Effector memory CD8-positive, alpha-beta T cell (primary cell): ENCODE measurements at regions not wholly inside any gene's neighbourhood (a gene's known extent, or its start where the extent isn't known, plus 50 kb on each side); places are given as distances from the start of the nearest gene placed in this dataset.

Experiments
- ATAC-seq: fragments of 150-1000 bp; cut with Tn5 transposase; replicated peaks from 2 replicates; pipeline ENCODE4 v1.10.0; 2021; ENCODE audit warnings: mild to moderate bottlenecking, moderate library complexity
- DNase-seq, 3 experiments: peaks; one replicate each; pipeline ENCODE4 v3.0.0; 2021
- H3K27ac Mint-ChIP-seq, 2 donors: one replicate each; pipeline ENCODE4 v1.8.0; 2022; ENCODE audit warnings: mild to moderate bottlenecking in 2 of 2, mixed read lengths in 2 of 2, moderate library complexity in 2 of 2
- H3K27me3 Mint-ChIP-seq, 2 donors: one replicate each; pipeline ENCODE4 v1.8.0; 2022; ENCODE audit warnings: mixed read lengths in 2 of 2
- H3K36me3 Mint-ChIP-seq: one replicate; pipeline ENCODE4 v1.8.0; 2022; ENCODE audit warnings: mild to moderate bottlenecking, moderate library complexity, mixed read lengths; ENCODE audit not compliant: insufficient read depth
- H3K4me1 Mint-ChIP-seq, 2 donors: one replicate each; pipeline ENCODE4 v1.8.0; 2022; ENCODE audit warnings: low read depth in 2 of 2, mixed read lengths in 2 of 2
- H3K4me3 Mint-ChIP-seq, 2 donors: one replicate each; pipeline ENCODE4 v1.8.0; 2022; ENCODE audit warnings: mild to moderate bottlenecking in 2 of 2, mixed read lengths in 2 of 2, moderate library complexity in 2 of 2
- H3K9me3 Mint-ChIP-seq, 2 donors: one replicate each; pipeline ENCODE4 v1.8.0; 2022; ENCODE audit warnings: mixed read lengths in 2 of 2

GRCh38 chr10:78865538-78865875 lies 203.3 kb upstream of the ZMIZ1 start:
- no peak for ATAC-seq
- Mint-ChIP-seq H3K36me3 (no peaks in the 10 kb centered on the region), H3K4me1 (no peaks in the 10 kb centered on the region), H3K4me3 (no peak overlapping the region), H3K27ac (no peak overlapping the region), H3K27me3 (peaks cover 29 to 46% of the 10 kb centered on the region in 2 donors), H3K9me3 (no peaks in the 10 kb centered on the region)
- DNase-seq: no peak

DNA sequence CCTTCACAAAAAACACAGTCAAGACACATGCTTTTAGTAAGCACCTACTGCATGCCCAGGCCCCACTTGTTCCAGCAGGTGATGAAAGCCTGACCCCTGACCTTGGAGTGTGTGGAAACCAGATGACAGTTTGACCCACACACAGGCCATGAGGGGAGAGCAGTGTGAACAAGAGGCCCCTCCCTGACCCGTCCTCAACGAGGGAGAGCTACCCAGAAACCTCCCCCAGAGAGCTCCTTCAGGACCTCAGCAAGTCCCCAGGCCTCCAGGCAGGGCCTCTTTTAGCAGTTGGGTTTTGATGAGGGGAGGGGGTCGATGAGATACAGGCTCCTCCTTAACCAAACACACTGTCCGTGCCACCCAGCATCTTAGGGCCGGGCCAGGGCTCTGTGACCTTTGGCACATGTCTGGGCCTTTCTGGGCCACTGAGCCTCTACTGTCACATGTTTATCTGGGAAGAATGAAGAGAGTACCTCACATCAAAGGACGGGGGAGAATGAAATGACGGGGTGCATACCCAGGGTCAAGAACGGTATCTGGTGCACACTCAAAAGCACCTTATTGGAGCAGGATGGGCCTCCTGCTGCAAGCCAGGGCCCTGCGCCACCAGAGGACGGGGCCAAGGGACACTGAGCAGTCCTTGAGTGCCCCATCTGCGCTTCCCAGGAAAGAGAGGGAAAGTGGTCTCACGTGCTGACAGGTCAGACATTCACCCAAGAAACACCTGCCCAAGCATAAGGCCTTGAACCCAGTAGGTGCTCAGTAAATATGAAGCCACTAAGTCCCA lies 202.6 kb upstream of the ZMIZ1 start:
- Mint-ChIP-seq H3K4me3 (no peak overlapping the region), H3K27me3 (peaks cover 32 to 46% of the 10 kb centered on the region in 2 donors), H3K36me3 (no peaks in the 10 kb centered on the region), H3K4me1 (no peaks in the 10 kb centered on the region), H3K27ac (no peak overlapping the region), H3K9me3 (no peaks in the 10 kb centered on the region)
- no peak for DNase-seq
- no peak for ATAC-seq

- Mint-ChIP-seq H3K27me3 (peaks cover 38 to 46% of the 10 kb centered on the region in 2 donors), H3K36me3 (no peaks in the 10 kb centered on the region), H3K4me3 (no peak overlapping the region), H3K27ac (no peak overlapping the region), H3K4me1 (no peaks in the 10 kb centered on the region), H3K9me3 (no peaks in the 10 kb centered on the region)
- ATAC-seq: no peak
- DNase-seq: no peak
These were observed 201.8 kb upstream of the ZMIZ1 start for GRCh38 chr10:78866731-78867554.

- Mint-ChIP-seq H3K36me3 (no peaks in the 10 kb centered on the region), H3K27ac (no peak overlapping the region), H3K9me3 (no peaks in the 10 kb centered on the region), H3K4me1 (no peaks in the 10 kb centered on the region), H3K27me3 (peaks cover 38 to 46% of the 10 kb centered on the region in 2 donors), H3K4me3 (no peak overlapping the region)
- no peak for ATAC-seq
- DNase-seq: no peak
These were observed 201.2 kb upstream of the ZMIZ1 start for GRCh38 chr10:78867555-78867939.

DNA sequence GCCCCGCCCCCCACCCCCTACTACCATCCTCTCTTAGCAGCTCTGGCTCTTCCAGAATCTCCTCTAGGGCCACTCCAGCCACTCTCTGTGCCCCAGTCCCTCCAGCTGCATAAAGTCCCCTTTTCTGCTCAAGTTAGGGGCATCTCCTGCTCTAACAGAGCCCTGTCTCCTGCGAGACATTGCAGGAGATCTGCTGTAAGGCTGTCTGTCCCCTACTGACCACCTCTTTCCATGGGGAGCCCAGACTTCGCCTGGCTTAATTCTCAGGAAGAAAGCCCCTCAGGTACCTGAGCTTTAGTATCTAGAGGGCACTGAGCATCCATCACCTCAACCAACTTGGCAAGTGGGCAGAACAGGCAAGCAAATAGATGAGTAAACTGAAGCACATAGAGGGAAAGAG lies 200.7 kb upstream of the ZMIZ1 start:
- no peak for DNase-seq
- Mint-ChIP-seq H3K27me3 (peaks cover 39 to 49% of the 10 kb centered on the region in 2 donors), H3K4me3 (no peak overlapping the region), H3K27ac (no peak overlapping the region), H3K4me1 (no peaks in the 10 kb centered on the region), H3K9me3 (no peaks in the 10 kb centered on the region), H3K36me3 (no peaks in the 10 kb centered on the region)
- no peak for ATAC-seq

GRCh38 chr10:78868456-78868855 lies 200.3 kb upstream of the ZMIZ1 start:
- Mint-ChIP-seq H3K4me3 (no peak overlapping the region), H3K4me1 (no peaks in the 10 kb centered on the region), H3K27me3 (peaks cover 42 to 50% of the 10 kb centered on the region in 2 donors), H3K9me3 (no peaks in the 10 kb centered on the region), H3K36me3 (no peaks in the 10 kb centered on the region), H3K27ac (no peak overlapping the region)
- ATAC-seq (no peak), DNase-seq (no peak)

DNA sequence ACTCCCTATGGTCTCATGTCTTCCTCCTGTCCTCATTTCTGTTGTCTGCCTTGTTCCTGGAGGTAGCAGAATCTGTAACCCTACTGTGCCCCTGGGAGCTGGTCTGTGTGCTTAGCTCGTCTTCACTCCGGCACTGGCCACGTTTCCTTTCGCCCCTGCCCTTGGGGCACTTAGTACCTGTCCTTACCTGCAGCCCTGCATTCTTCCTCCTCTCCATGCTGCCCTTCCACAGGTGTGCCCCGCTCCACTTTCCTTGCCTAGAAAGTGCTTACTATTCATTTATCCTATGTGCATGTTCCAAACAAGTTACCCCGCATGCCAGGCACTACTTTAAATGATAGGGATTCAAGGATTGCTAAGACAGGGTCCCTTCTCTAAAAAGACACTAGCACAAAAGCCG lies 199.9 kb upstream of the ZMIZ1 start:
- peaks cover 46 to 54% of the 10 kb centered on the region in 2 donors for H3K27me3 Mint-ChIP-seq
- no peaks in the 10 kb centered on the region for H3K4me1 Mint-ChIP-seq
- no peaks in the 10 kb centered on the region for H3K9me3 Mint-ChIP-seq
- no peaks in the 10 kb centered on the region for H3K36me3 Mint-ChIP-seq
- DNase-seq (no peak), ATAC-seq (no peak)
- H3K4me3 Mint-ChIP-seq: no peak overlapping the region
- H3K27ac Mint-ChIP-seq: no peak overlapping the region

GRCh38 chr10:78869508-78870454 lies 199.0 kb upstream of the ZMIZ1 start:
- Mint-ChIP-seq H3K4me3 (no peak overlapping the region), H3K36me3 (no peaks in the 10 kb centered on the region), H3K9me3 (no peaks in the 10 kb centered on the region), H3K27ac (no peak overlapping the region), H3K27me3 (peaks cover 56 to 63% of the 10 kb centered on the region in 2 donors), H3K4me1 (no peaks in the 10 kb centered on the region)
- DNase-seq: no peak
- ATAC-seq: no peak

- H3K4me1 Mint-ChIP-seq: no peaks in the 10 kb centered on the region
- no peak for ATAC-seq
- DNase-seq: no peak
- H3K27ac Mint-ChIP-seq: no peak overlapping the region
- no peak overlapping the region for H3K4me3 Mint-ChIP-seq
- H3K36me3 Mint-ChIP-seq: no peaks in the 10 kb centered on the region
- H3K9me3 Mint-ChIP-seq: no peaks in the 10 kb centered on the region
- H3K27me3 Mint-ChIP-seq: peaks cover 62 to 66% of the 10 kb centered on the region in 2 donors
These were observed 198.3 kb upstream of the ZMIZ1 start for GRCh38 chr10:78870458-78870857.

GRCh38 chr10:78871796-78872195 lies 197.0 kb upstream of the ZMIZ1 start:
- no peaks in the 10 kb centered on the region for H3K9me3 Mint-ChIP-seq

GRCh38 chr10:78873413-78873812 lies 195.4 kb upstream of the ZMIZ1 start:
- Mint-ChIP-seq H3K36me3 (no peaks in the 10 kb centered on the region), H3K9me3 (no peaks in the 10 kb centered on the region), H3K27me3 (peaks cover 78 to 85% of the 10 kb centered on the region in 2 donors), H3K4me1 (no peaks in the 10 kb centered on the region), H3K27ac (no peak overlapping the region), H3K4me3 (no peak overlapping the region)
- DNase-seq: no peak
- ATAC-seq: no peak

More at GRCh38 chr10:78871796-78872195, 197.0 kb upstream of the ZMIZ1 start:
- ATAC-seq (no peak), DNase-seq (no peak)
- Mint-ChIP-seq H3K4me3 (no peak overlapping the region), H3K36me3 (no peaks in the 10 kb centered on the region), H3K27me3 (peaks cover 75 to 77% of the 10 kb centered on the region in 2 donors), H3K4me1 (no peaks in the 10 kb centered on the region), H3K27ac (no peak overlapping the region)

GRCh38 chr10:78875331-78875877 lies 193.4 kb upstream of the ZMIZ1 start:
- H3K27ac Mint-ChIP-seq: no peak overlapping the region
- H3K27me3 Mint-ChIP-seq: peaks cover 73 to 81% of the 10 kb centered on the region in 2 donors
- H3K36me3 Mint-ChIP-seq: no peaks in the 10 kb centered on the region
- no peak for ATAC-seq
- no peak overlapping the region for H3K4me3 Mint-ChIP-seq
- peaks cover 0 to 9% of the 10 kb centered on the region in 2 donors for H3K9me3 Mint-ChIP-seq
- no peak for DNase-seq
- H3K4me1 Mint-ChIP-seq: no peaks in the 10 kb centered on the region

DNA sequence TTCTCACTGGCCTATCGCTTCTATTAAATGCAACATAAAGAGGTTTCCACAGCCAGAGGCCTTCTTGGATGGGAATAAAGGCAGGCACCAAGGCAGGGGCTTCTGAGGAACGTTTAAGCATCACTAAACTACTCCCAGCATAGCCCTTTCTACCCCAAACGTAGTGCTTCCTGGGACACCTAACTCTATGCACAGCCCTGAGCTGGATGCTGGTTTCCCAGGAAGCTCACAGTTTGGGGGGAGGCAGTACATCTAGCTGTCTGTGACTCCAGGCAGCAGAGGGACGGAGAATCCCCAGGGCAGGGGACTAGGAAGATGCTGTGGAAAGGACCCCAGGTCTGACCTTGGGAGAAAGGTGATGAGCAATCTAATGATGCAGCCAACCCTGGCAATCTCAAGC lies 192.8 kb upstream of the ZMIZ1 start:
- peaks cover 0 to 13% of the 10 kb centered on the region in 2 donors for H3K9me3 Mint-ChIP-seq
- no peak for ATAC-seq
- DNase-seq: no peak
- H3K36me3 Mint-ChIP-seq: no peaks in the 10 kb centered on the region
- H3K4me1 Mint-ChIP-seq: no peaks in the 10 kb centered on the region
- no peak overlapping the region for H3K27ac Mint-ChIP-seq
- H3K4me3 Mint-ChIP-seq: no peak overlapping the region
- H3K27me3 Mint-ChIP-seq: peaks cover 72 to 79% of the 10 kb centered on the region in 2 donors
